GM10847 (cell line): ENCODE measurements at regions not wholly inside any gene's neighbourhood (a gene's known extent, or its start where the extent isn't known, plus 50 kb on each side); places are given as distances from the start of the nearest gene placed in this dataset.

Source experiments
- POLR2A ChIP-seq: IDR thresholded peaks from 2 replicates; pipeline ENCODE4 v1.6.1; 2011; ENCODE audit not compliant: insufficient read length; ENCODE audit errors: extremely low read depth

- TF ChIP-seq POLR2A, result no peak
These were observed 1153.3 kb upstream of the AUTS2 start for GRCh38 chr7:68444956-68445355.

DNA sequence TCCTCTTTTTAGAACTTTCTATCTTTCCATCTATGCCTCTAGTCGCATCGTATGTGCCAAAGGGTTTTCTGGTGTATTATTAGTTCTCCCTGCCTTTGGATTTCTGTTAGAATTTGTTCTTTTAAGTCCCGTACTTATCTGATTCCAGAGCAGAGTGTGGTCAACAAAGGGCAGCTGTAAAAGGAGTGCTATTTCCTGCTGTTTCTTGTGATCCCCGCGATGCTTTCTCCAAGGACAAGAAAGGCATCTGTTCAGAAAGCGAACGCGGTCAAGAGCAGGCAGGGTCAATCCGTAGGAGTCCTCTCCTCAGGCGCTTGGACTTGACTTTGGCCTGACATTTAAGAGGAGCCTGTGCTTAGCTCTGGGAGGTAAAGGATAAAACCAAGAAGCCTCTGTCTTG is 1152.1 kb upstream of the AUTS2 start:
- TF ChIP-seq POLR2A, result no peak

- no peak for TF ChIP-seq POLR2A
These were observed 1149.2 kb upstream of the AUTS2 start for GRCh38 chr7:68449099-68449498.

GRCh38 chr7:68449816-68450215 is 1148.5 kb upstream of the AUTS2 start:
- TF ChIP-seq POLR2A, result no peak

DNA sequence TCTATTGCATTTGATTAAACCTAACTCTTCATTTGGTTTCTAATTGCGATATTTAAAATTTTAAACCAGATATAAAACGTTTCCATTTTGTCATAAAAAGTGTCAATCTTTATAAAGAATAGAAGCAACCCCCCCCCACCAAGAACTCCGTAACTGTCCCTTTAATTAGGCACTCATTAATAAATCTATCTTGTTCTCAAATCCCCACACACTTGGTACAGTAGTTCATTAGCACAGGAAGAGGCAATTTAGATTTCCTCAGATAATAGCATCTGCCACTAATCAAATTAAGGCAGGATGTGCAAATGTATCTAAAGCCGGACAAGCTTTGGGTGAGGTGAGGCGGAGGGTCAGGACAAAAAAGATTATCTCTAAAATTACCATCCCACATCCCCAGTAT is 1143.3 kb upstream of the AUTS2 start:
- TF ChIP-seq POLR2A, result no peak

GRCh38 chr7:68456469-68456868 is 1141.8 kb upstream of the AUTS2 start:
- no peak for TF ChIP-seq POLR2A

GRCh38 chr7:68457481-68457880 is 1140.8 kb upstream of the AUTS2 start:
- TF ChIP-seq POLR2A, result no peak

DNA sequence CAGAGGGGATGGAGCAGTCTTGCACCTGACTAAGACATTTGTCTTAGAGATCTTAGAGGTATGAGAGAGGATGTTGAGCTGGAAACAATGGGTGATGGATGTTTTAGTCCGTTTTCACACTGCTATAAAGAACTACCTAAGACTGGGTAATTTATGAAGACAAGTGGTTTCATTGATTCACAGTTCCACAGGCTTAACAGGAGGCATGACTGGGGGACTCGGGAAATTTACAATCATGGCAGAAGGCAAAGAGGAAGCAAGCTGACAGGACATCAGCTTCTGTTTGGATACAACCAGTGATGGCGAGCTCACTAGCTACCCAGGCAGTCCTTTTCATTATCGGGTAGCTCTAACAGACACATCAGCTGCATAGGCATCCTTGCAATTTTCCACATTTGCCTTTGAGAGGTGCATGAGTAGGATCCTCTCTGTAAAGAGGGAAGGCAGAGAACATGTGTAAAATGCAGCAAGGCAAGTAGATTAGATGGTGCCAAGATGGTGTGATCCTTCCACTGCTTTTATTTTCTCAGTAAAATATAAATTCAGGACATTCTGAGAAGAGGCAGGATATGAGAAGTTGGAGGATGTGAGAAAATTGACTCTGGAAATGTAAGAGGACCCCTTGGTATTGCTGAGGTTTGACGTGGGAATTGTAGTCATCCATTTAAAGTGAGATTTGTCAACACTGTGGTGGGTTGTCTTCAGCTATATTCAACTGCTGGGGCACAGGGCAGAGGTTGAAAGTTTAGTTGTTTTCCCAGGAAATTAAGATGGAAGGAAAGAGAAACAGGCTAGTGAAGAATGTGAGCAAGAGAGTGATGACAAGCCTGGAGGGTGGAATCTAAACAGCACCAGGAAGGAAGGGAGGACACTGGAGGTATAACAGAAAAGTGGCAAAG is 1140.0 kb upstream of the AUTS2 start:
- no peak for TF ChIP-seq POLR2A

DNA sequence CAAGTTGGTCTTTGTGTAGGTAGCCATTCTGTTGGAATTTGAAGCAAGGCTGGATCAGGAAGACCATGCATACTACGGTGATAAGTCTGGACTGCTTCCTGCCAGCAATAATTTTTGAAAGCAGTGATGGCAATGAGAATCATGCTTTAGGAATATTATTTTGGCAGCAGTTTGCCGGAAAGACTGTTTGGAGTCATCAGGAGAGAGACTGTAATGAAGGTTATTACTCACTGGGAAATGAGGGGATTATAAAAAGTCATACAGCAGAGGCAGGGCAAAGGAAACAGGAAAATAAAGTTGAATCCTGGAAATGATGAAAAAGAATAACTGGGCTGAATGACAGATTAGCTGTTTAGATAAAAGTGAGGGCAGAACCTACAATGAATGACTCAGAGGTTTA is 1136.8 kb upstream of the AUTS2 start:
- no peak for TF ChIP-seq POLR2A

GRCh38 chr7:68470836-68471435 is 1127.3 kb upstream of the AUTS2 start:
- no peak for TF ChIP-seq POLR2A

DNA sequence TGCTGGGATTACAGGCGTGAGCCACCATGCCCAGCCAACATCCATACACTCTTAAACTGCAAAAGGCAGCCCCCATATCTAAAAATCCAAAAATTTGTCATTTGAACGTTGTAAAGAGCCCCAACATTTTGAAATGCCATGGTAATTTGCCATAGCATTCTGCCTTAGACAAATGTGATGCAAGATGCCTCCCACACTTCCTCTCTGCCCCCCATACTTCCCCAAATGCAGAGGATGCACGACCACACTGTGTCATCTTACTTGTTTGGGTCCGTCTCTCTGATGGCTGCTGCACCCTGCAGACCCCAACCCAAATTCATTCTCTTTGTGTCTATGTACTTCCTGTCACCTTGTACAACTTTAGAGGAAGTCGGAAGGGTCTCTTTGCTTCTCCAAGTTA is 1125.6 kb upstream of the AUTS2 start:
- TF ChIP-seq POLR2A, result no peak

DNA sequence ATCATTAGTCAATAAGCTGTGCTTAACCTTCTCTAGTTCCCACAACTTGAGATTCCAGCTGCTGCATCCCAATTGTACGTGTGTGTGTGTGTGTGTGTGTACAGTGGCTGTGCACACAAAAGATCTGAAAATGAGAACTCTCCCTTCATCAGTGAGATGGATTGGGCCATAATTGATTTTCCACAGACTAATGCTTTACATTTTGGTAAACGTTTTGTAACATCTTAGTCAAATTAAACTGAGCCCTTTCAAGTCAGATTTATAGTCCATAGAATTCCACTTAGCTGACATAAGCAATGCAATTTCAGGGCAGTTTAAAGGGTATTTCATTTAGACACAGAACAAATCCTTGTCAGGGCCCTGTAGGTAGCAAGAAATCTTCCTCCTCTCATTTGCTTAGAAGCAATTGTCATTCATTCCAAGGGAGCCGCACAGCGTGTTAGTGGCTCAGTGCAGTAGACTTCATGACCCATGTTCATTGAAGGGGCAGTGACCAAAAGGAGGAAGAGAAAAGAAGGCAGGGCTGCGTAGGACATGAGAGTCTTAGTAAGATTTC is 1123.5 kb upstream of the AUTS2 start:
- no peak for TF ChIP-seq POLR2A

GRCh38 chr7:68476966-68477365 is 1121.3 kb upstream of the AUTS2 start:
- TF ChIP-seq POLR2A, result no peak

DNA sequence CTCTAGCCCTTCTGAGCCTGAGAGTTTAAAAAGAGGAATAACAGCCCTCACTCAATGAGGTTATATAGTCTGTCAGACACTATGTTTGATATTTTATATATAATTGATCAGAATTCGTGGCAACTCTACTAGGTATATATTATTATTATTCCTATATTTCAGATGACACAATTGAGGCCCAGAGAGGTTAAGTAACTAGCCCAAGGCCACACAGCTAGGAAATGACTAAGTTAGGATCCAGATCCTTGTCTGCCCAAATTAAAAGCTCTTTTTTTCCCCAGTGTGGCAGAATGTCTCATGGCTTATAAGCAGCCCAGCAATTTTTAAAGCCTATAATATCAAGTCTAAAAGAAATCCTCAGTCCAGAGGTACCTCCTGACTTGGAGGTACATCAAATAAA is 1119.9 kb upstream of the AUTS2 start:
- no peak for TF ChIP-seq POLR2A

DNA sequence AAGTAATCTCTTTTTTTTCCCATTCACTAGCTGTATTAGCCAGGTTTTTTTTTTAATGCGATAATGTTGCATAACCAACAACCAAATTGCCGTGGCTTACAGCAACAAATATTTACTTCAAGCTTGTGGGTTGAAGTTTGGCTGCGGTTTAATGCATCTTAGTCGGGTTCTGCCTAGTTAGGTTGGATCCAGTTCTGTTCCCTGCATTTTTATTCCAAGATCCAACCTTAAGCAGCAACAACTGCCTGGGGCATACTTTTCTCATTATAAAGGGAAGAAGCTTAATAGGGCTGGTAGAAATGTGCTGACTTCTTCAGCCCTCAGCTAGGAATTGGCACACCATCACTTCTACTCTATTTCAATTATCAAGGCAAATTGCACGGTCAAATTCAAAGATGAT is 1115.5 kb upstream of the AUTS2 start:
- no peak for TF ChIP-seq POLR2A

GRCh38 chr7:68484731-68485130 is 1113.5 kb upstream of the AUTS2 start:
- no peak for TF ChIP-seq POLR2A
